Retinal pigment epithelial cell (primary cell): ENCODE measurements at regions not wholly inside any gene's neighbourhood (a gene's known extent, or its start where the extent isn't known, plus 50 kb on each side); places are given as distances from the start of the nearest gene placed in this dataset.

Experiments
- DNase-seq: peaks from one replicate; pipeline ENCODE4 v3.0.0-alpha.2; 2010; ENCODE audit warnings: low read depth
- H3K4me3 ChIP-seq: 2 replicates; pipeline ENCODE4 v1.5.1; 2011; ENCODE audit warnings: mild to moderate bottlenecking, low read length, control low read depth, moderate library complexity
- CTCF ChIP-seq: conservative IDR thresholded peaks from 2 replicates; pipeline ENCODE4 v1.5.1; 2011; ENCODE audit warnings: low read depth, low read length, control low read depth, inconsistent platforms

GRCh38 chr14:101033006-101033405 lies 129.5 kb upstream of the RTL1 start:
- H3K4me3 ChIP-seq = no peak overlapping the region
- TF ChIP-seq CTCF = no peak
- DNase-seq = no peak

- no peak for TF ChIP-seq CTCF
- DNase-seq = no peak
- H3K4me3 ChIP-seq = no peak overlapping the region
Measured at GRCh38 chr14:101033446-101034165, 130.1 kb upstream of the RTL1 start.

- TF ChIP-seq CTCF = no peak
- no peak for DNase-seq
- no peak overlapping the region for H3K4me3 ChIP-seq
Measured at GRCh38 chr14:101034986-101035385, 131.5 kb upstream of the RTL1 start.

DNA sequence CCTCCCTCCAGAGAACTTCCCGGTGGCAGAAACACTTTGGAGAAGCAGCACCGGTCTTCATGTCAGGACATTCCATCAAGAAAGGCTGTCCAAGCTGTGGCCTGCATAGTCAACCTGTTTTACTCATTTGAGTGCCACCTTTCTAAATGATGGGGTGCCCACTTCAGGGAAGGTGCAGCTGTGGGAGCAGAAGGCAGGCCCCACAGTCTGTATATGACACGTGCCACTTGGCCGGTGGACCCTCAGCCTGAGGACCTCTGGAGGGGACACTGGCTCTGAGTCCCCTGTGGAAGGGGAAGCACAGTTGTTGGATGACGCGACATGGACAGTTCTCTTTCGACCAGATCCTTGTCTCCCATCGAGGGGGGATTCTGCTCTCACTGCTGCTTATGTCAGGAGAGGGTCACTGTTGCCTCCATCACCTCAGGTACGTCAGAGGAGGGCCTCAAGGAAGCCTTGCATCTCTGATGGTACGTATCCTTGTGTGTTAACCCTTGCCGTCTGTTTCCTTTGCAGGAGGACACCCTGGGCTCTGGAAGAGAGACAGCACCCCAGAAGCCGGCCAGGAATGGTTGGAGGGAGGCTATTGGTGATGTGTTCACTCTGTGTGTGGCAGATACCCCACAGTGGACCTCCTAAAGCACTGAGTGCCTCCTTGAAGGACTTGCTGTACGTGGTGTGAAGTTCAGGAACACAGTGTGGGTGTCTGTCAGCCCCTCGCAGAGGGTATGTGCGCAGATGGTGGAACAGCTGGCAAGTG lies 132.1 kb upstream of the RTL1 start:
- no peak for DNase-seq
- TF ChIP-seq CTCF = no peak
- H3K4me3 ChIP-seq = no peak overlapping the region

DNA sequence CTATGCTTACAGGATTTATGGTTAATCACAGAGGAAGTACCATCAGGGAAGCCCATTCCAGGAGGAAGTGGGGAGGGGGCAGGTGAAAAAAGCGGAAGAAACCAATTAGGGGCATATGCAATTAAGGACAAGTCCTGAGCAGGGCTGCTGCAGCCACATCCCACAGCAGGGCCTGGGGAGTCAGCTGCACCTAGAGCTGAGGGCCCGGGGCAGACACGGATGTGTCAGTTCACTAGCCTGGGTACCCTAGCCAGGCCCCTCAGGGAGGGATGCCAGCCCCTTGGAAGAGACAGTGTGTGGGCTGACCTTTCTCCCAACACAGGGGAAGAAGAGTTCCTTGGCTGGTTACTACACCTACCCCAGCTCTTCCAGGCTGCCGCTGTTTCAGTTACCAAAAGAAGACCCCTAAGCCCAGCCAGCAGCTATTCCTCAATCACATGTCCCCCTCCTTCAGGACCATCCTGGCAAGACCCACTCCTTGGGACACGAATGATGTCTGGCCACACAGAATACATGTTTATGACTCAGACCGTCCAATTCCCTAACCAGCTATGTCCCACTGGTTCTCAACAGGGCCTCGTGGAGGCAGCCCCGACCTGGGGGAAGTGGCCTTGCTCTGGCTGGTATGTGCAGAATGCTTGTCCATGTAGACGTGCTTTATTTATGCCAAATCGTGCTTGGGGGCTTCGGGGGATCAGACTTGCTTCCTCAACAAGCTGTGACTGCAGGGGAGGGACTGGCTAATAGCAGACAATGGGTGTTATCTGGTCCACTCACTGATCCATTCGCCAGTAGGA lies 133.7 kb upstream of the RTL1 start:
- TF ChIP-seq CTCF = no peak
- no peak for DNase-seq
- no peak overlapping the region for H3K4me3 ChIP-seq

- DNase-seq = no peak
- H3K4me3 ChIP-seq = no peak overlapping the region
- no peak for TF ChIP-seq CTCF
Measured at GRCh38 chr14:101039031-101039754, 135.7 kb upstream of the RTL1 start.
